SU-DHL-6 (cell line): ENCODE measurements at regions not wholly inside any gene's neighbourhood (a gene's known extent, or its start where the extent isn't known, plus 50 kb on each side); places are given as distances from the start of the nearest gene placed in this dataset.

Experiments used
- CTCF ChIP-seq: fragments of 200-600 bp; sonication (generic); IDR thresholded peaks from one replicate; pipeline ENCODE4 v1.5.1; 2017; ENCODE audit warnings: antibody characterized with exemption, mild to moderate bottlenecking, low read length, moderate library complexity; ENCODE audit not compliant: insufficient read depth, poor library complexity, severe bottlenecking
- EZH2phosphoT487 ChIP-seq: fragments of 200-600 bp; sonication (generic), shearing (Covaris generic); conservative IDR thresholded peaks from 2 replicates; pipeline ENCODE4 v1.6.1; 2018; ENCODE audit warnings: mild to moderate bottlenecking, antibody characterized with exemption, low read length, moderate library complexity, mixed read lengths

- no peak for TF ChIP-seq CTCF
- TF ChIP-seq EZH2phosphoT487 = no peak
These were observed 138.7 kb upstream of the PCLO start for GRCh38 chr7:83301416-83301815.
